Stimulated activated CD4-positive, alpha-beta T cell treated with anti-CD3 and anti-CD28 coated beads, TNF-alpha, amount 100 ng/mL, for 1 hour (primary cell): ENCODE measurements at regions not wholly inside any gene's neighbourhood (a gene's known extent, or its start where the extent isn't known, plus 50 kb on each side); places are given as distances from the start of the nearest gene placed in this dataset.

ENCODE experiments used
- DNase-seq, 3 donors: peaks; one replicate each; pipeline ENCODE4 v3.0.0-alpha.2; 2020; ENCODE audit warnings: low read depth in 3 of 3, low spot score in 1 of 3

DNA sequence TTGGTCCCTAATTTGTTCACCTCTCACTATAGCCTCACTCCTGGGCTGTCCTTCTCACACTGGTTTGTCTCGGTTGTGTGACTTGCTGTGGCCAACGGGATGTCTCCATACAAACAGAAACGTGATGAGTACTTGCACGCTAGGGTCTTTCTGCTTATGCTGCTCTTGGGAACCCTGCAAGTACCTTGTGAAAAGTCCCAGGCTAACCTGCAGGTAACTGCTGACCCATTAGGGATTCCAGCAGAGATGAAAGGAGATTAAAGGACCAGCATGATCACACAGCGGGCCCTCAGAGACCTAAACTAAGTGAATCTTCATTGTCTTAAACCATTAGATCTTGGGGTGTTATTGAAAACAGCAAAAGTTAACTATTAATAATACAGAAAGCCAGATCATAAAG lies 562.8 kb upstream of the GOT2 start:
- no peak for DNase-seq

DNA sequence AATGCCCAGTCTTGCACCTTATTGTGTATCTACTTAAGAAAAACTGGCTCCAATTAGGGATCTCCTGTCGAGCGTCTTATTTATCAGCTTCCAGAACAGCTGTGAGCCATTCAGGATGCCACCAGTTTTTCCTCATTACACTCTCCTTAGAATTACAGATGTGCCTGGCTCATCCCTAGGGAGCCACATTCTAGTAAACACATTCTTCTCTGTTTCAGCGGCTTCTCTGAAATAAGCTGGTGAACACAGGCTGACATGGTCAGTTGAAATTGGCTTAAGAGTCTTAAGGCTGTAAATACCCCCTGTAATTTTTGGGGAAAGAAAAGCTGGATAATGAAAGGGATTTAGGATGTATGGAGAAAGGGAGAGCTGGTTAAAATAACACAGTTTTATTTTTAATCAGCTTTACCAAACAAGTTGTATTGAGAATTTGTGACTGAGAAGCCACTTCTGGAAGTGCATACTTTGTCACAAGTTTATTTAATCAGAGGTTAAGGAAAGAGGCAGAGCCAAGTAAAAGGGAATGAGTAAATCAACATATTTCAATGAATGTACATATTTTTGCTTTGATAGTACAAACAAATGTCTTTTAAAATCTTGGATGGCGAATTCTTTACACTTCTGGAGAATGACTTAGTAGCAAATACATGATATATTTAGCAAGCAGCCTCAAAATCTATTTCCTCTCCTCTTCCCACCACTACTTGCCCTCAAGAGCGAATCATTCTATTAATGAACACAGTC lies 562.0 kb upstream of the GOT2 start:
- no peak for DNase-seq

DNA sequence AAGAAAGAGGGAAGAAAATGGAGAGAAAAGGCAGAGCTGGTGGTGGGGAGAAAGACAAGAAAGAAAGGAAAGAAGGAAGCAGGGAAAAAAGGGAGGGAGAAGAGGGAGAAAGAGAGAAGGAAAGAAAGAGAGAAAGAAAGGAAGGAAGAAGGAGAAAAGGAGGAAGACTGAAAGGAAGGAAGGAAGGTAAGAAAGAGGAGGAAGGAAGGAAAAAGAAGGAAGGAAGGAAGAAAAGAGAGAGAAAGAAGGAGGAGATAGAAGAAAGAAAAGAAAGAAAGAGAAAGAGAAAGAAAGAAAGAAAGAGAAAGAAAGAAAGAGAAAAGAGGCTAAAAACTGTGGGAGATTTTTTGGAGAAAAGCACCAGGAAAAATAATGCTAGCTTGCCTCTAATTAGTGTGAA lies 561.4 kb upstream of the GOT2 start:
- no peak for DNase-seq

DNA sequence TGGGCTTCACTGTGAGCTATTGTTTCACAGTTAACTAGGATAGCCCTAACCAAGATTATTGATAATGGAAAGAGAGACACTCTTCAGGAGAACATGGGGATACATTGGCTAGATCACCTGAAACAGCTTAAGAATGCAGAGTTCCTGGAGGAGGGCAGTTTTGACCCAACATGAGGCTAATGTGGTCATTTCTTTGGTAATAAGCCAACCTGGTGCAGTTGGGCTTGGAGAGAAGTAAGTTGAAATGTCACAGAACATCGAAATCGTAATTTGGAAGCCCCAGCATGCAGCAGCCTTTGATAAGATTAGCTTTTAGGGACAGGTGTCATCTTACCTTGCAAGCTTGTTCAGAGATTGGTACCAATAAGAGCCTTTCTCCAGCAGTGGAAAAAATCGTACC lies 556.6 kb upstream of the GOT2 start:
- no peak for DNase-seq

DNA sequence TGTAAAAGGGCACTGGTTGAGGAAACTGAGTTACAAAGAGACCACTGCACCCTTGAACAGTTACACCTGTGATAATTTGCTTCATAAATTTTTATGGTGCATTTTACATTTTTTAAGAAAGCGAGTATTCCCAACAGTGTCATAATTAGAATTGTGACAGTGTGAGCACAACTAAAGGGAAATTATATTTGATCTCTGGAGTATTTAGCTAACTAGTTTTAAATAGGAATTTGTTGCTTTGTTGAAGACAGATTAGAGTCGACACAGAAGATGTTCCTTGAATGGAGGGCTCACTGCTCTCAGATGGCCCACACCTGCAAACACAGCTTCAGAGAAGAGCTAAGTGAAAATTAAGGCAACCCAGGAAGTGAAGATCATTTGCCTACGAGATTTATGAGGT lies 555.0 kb upstream of the GOT2 start:
- DNase-seq, result no peak

DNA sequence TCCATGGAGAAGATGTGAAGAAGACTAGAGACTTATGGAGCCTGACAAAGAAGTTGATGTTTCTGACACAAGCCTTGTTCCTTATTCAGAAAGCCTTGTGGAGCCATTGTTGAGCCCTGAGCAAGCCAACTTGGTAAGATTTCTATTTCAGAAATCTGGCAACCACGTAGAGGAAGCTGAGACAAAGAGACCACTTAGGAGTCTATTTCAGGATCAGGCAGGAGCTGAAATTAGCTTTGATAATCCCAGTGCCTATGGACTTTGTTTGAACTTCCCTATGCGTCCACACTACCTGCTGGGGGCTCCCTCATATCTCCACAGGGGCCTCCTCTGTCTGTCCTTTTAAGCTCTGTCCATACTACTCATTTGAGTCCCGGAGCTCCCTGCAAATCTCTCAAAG lies 540.0 kb upstream of the GOT2 start:
- DNase-seq, result no peak

DNA sequence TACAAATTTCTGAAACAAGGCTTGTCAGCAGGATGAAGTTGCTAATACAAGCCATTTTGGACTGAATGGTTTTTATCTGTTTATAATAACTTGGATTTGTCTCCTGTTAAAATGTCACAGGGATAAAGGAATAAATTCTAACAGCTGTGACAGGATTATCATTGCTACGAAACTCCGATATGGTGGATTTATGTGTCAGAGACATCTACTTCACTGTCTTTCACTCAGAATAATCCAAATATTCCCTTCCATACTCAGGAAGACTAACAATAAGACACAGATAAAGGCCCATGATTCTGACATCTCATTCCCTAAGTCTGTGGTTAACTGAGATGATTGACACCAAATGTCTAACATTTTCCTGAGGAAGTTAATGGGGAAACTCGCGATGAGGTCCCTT lies 529.8 kb upstream of the GOT2 start:
- DNase-seq, result no peak

DNA sequence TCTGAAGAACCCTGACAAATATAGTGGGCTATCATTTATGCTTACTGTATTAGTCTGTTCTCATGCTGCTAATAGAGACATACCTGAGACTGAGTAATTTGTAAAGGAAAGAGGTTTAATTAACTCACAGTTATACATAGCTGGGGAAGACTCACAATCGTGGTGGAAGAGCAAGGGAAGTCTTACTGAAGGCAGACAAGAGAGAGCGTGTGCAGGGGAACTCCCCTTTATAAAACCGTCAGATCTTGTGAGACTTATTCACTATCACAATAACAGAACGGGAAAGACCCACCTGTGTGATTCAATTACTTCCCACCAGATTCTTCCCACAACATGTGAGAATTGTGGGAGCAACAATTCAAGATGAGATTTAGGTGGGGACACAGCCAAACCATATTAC lies 526.8 kb upstream of the GOT2 start:
- no peak for DNase-seq

DNA sequence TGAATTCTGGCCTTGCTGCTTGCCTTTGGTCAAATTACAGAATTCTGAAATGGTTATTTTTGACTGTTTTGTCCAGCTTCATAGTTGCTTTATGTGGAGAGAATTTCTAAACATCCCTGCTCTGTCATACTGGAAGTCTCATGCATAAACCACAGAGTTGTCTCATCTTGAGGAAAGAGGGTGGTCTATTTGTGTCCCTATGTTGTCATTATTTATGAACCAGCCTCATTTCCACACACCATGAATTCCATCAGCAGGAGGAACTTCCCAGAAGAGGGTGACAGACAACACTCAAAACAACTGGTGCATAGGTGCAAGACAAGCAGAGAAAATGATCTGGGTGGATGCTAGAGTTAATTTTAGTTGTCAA lies 525.8 kb upstream of the GOT2 start:
- no peak for DNase-seq

DNA sequence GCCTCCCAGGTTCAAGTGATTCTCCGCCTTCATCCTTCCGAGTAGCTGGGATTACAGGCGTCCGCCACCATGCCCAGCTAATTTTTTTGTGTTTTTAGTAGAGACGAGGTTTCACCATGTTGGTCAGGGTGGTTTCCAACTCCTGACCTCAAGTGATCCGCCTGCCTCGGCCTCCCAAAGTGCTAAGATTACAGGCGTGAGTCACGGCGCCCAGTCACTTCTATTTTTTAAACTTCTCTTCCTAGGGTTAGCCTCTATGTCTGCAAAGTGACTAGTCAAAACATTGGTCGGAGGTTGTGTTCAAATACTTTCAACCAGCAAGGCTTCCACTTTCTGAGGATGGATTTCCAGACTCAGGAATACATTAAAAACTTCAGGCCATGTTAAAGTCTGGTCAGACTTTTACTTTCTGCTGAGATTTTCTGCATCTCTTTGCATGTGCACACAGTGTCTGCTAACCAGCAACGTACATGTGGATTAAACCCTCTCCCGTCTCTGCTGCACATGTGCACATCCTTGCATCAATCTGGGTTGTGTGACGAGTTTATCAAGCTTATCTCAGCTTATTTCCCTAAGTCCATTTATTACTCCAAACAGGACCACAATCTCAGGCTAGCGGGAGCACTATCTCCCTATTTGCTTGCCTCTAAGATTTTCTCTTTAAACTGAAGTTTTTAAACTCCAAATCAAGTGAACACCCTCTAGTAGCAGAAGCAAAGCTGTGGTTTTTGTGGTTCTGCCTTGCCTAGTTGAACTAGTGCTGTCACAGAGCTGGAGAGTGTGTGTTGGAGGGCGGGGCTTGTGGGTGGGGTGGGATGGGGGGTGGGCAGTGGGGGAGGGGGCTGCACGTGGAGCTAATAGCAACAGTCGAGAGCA lies 525.2 kb upstream of the GOT2 start:
- DNase-seq, result no peak

DNA sequence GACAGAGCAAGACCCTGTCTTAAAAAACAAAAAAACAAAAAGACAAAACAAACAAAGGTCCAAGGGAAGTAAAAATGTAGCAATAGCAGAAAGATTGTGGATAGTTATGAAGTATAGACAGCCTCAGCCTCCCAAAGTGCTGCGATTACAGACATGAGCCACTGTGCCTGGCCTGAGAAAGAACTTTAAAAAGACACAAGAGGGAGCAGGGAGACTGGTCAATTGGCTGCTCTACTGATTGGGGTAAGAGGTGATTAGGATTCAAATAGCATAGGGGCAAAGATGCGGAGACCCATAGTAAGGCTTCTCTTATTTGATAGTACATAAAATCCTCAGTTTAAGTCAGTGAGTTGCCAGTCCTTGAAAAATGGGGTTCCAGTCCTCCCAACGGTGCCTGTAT lies 518.2 kb upstream of the GOT2 start:
- no peak for DNase-seq

DNA sequence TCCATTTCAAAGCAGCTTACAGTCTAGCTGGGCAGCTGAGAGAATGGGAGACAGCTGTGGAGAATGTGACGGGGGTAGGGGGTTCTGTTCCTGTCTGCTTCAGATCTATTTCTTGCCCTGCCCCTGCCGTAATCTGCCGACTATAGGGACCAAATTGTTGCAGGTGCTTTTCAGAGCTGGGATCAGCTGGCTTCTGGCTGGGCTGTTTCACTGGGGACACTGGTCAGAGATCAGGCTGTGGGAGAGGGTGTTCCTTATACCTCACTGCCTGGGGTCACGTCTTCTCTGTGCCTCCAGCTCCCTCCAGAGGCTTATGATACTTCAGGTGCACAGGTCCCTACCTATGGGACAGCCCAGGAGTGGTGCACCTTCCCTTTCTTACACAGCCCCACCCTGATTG lies 514.9 kb upstream of the GOT2 start:
- DNase-seq, result no peak

DNA sequence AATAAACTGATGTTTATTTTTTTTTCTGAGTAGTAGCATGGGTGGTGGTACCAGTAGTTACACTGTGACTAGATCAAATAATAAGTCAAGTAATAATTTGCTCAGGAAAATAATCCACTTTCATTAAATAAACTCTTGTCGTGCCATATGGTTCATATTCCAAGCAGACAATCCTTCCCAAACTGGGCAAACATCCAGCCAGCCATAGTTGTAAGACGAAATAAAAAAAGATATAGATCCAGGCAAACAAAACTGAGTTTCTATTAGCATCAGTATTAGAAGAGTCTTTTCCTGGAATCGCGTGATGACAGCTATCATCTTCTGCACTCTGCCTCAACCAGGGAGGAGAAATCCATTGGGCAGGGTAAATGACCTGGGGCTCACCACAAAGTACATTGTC lies 508.4 kb upstream of the GOT2 start:
- DNase-seq, result no peak

DNA sequence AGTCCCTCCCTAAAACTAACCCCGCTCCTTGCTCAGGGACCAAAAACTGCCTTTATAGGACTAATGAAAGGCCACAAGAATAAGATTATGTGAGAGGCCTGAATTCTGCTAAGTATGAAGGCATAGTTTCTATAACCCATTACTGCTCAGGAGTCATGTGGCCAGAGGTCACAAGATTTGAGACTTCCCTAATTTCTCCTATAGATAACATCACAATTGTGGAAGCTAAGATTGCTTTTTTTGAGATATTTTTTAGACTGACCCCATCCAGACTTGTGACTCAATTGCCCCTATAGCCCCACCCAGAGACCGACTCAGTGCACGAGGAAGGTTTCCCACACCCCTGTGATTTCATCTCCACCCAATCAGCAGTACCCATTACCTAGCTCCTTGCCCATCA lies 504.1 kb upstream of the GOT2 start:
- DNase-seq, result no peak

DNA sequence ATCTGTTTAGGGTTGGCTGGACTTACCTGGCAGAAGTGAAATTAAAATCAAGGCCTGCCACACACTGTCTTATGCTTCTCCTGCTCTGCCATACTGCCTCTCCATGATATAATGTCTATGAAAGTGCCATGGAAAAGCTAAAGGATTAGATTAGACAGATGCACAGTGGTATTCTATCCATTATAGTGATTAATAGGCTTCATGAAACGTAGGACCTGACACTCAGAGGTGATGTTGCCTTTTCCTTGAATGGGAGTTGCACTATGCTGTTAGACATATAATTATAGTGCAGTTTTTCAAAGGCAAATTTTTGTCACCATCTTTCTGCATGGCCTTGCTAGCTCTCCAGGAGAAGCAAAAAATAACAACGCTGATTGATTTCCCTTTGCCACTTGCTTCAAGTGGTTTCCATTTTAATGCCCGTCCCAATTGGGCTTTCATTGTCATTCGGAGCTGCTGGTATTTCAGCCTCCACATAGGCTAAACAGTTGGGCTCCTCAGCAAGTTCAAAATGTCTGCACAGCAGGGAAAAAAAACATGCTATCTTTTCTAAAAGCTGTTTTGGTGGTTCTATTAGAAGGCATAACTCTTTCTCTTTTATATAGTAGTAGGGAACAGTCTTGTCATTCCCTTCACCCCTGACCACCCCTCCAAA lies 502.8 kb upstream of the GOT2 start:
- DNase-seq, result no peak

DNA sequence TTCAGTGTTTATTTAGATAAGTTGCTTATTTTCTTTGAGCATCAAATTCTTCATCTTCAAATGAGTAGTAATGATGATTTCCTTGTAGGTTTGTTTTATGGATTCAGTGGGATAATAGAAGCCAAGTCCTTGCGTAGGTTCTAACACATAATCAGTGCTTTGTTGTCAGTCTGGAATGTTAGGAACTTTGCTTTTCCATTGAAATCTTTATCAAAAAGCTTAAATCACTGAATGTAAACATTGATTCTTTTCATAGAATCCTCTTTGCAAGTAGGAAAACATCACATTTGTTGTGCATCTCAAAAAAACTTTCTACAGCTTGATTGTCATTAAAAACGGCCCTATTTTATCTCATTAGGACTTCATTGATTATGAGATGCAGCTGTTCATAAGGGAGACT lies 490.3 kb upstream of the GOT2 start:
- no peak for DNase-seq

DNA sequence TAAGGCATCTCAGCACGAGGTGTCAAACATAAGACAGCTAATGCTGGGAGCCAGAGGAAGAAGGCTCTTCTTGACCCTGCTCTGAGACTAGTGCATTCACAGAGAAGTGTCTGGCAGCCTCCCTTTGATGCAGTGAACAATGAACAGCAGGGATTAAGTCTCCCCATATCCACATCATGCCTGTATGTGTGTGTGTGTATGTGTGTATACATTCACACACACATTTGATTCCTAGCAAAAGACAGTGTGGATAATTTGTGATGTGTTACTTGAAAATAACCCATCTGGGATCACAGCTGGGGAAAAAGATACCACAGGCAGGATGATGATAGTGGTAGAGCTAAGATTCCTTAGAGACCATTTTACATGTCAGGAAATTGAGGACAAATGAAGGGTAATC lies 485.9 kb upstream of the GOT2 start:
- DNase-seq, result no peak

DNA sequence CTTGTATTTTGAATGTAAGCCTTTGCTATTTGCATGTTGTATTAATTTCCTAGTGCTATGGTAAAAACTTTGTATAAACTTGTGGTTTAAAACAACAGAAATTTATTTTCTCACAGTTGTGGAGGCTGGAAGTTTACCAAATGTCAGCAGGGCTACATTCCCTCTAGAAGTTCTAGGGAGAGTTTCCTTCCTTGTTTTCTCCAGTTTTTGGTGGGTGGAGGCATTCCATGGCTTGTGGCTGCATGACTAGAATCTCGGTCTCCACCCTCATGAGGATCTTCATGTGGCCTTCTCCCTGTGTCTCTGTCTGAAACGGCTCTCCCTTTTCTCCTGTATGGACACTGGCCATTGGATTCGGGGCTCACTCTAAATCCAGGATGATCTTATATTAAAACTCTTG lies 482.2 kb upstream of the GOT2 start:
- no peak for DNase-seq

DNA sequence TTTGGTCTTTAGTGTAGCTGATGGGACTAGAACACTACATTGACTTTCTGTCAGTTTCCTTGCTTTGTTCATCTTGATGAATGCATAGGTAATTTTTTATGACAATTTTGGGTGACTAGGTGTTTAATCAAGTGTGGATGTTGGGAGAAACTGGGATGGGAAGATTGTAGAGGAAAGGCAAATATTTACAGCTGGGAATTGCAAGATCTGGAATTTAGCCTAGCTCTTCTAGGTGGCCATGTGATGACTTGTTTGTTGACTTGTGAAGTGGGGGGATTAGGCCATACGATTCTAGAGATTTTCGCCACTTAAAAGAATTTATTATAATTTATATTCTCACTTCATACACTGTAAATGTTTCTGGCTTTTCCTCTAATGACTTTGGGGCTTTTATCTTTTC lies 480.3 kb upstream of the GOT2 start:
- no peak for DNase-seq

DNA sequence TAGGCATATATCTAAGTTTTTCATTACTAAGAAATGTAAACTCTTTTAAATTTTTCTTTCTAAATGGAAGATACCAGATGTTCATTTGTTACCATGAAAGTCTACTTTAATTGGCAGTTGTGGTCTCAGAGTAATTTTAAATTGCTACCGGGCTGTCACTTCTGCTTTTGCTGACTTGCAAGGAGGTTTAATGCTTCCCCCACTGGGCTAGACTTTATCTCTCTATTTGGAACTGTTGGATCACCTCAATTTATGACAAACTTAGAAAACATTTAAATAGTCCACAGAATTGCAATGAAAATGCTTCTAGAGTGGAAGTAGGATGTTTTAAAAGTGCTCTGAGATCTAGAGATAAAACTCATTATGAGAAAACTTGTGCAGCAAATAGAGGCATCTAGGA lies 479.8 kb upstream of the GOT2 start:
- DNase-seq, result no peak

DNA sequence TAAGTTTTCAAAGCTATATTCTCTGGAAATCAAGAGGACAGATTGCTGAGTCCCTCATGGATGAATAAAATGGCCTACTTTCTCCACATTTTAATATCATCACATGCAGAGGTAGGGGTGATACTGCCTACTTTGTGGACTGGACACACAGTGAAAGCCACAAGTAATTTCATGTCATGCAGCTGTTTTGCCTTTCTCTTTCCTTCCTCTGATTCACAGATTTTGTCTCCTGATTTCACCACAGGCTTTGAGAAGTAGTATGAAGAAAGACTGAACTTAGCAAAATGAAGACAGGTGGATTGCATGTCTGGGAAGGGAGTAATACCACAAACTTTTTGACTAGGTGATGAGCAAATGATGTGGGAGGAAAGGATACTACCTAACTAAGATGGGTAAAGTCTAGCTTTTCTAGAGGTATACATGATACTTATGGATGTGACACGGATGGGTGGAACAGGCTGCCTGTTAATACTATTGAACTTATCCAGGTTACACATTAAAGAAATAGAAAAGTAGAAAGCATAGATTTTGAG lies 478.4 kb upstream of the GOT2 start:
- no peak for DNase-seq

DNA sequence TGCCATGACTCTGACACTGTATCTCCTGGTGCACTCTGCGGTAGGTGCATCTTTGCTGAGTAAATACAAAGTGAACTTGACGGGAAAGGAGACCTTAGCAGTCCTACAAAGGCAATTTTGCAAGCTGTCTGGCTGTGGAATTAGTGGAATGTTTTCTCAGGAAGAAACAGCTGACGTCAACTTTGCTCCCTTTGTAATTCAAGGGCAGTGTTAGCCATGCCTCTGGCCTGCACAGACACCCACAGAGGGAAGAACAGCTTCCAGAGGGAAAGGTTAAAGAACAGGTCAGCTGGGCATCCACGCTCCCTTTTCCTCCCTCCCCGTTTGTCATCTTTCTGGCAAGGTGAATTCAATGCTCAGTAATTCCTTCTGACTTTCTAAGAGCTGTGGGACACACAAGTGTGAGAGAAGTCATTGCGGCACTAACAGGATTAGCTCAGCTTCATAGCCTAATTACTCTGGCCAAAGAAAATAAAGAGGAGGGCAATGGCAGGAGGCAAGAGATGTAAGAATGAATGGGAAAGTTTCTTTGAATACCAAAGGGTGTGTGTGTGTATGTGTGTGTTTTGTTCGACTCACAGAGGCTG lies 476.9 kb upstream of the GOT2 start:
- DNase-seq, result no peak
